ENCODE measurements at regions not wholly inside any gene's neighbourhood (a gene's known extent, or its start where the extent isn't known, plus 50 kb on each side); places are given as distances from the start of the nearest gene placed in this dataset.
A peak's percentile ranks its signal among the peaks of the same experiment; 100 is the strongest.
"Not testable (repeated sequence)": the region's sequence is repeated elsewhere in the genome, so short reads cannot be mapped to it uniquely, and the experiment has no call there.

DNA sequence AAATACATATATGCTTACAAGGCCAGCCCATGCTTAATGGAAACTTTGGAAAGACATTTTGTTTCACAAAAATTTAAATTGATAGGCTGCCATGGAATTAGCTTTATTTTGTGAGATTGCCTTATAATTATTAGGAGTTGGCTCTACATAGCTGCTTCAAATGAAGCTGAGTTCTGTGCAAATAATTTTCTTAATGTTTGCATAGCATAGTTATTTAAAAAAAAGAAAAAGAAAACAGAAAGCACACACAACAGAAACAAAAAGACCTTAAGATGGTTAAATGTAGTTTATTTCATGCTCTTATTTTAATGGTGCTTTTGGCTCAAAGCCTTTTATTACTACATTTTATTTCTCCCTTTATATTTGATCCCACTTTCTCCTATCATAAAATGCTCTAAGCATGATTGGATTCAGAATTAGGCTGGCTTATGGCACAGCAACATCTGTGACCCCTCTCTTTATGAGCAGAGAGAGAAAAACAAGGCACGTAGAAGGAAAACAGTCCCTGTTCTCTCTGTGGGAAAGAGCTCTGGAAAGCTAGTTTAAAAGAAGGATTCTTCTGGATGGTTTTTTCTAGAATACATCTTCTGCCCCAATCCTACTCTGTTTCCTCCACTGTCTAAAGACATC is 530.5 kb downstream of the NTRK2 start:
- no peak for DNase-seq

DNA sequence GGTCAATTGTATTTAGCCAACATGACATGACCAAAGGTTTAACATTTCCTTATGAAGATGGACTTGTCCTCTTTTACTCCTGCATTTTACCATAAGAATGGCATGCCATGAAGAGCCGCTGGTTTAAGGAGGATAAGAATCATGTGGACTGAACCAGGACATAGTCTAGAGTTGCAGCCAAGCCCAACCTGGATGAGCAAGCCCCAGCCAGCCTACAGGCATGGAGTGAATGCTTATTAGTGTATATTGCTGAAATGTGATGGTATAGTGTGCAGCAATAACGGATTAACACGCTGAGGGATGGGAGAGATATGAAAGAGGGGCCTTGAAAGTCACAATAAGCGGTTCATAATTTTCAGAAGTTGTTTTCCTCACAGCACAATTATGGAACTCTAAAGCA is 523.2 kb downstream of the NTRK2 start:
- DNase-seq: no peak

DNA sequence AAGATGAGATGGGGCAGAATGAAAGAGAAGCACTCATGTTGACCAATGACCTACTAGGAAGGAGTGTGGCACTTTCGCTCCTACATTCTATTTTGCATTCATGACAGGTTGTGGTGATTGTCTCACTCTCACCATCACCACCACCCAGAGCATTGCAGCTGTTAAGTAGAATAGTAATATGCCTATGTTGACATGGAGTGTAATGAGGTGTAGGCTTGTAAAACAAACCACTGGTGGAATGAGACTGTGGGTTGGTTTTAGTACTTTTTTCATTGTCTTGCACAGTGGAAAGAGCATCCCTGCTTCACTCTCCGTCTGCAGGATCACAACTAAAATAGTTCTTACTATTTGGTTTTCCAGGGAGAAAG is 516.7 kb downstream of the NTRK2 start:
- no peak for DNase-seq

DNA sequence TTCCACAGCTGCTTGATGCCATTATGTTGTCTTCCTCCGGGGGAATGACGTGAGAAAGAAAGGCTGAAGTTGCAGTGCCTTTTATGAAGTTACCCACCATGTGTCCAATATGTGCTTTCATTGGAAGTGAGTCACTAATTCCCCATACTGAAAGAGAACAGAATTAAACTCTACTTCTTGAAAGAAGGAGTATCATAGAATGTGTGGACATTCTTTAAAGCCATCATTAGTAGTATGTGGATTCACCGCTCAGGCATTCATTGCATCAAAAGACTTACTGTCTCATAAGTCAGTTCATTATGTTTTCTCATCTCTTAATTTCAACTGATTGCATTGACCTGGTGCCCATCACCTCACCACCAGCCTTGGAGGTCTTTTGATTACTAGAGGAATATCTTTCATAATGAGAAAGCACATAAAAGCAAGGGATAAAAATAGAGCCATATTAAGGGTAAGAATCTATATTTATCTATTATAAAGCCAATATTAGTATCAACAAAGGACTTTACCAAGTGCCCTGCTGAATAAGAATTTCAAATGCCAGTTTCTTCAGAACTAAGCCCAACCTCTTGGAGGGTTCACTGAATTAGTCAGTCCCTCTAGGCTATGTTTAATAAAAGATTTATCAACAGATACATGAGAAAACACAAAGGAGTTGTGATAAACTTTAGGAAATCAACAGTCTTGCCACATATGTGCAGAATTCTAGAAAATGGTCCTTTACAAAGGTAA is 516.1 kb downstream of the NTRK2 start:
- DNase-seq: no peak

DNA sequence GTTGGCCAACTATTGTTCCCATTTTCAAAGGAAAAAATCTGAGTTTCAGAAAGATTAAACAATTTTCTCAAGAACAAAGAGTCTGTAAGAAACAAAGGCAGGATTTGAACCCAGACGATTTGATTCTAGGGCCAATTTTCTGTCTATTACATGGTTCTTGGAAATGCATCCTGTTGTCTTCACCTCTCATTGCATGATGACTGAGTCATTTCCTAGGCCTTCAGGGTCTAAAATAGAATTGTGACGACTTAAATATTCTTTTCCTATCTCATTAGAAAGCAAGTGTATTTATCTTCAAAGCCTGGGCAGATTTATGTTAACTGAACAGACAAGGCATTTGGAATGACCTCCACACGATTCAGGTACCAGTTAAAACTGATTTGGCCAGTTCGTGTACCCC is 512.9 kb downstream of the NTRK2 start:
- DNase-seq: no peak

DNA sequence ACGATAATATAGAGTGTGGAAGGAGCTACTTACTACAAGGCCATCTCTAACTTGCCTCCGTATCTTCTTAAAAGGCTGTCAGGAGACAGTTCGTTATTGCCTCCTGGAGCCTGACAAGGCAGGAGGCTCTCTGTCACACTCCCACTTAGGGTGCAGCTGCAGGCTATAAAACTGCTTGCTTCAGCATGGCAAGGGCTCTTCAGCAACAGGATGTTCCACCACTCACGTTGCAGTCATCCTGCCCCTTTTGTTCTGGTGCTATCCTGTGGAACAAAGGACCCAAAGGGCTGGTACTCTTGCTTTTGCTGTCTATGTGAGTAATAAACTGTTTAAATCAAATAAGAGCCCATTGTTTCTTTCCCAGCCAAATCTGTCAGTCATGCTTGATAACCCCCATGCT is 508.9 kb downstream of the NTRK2 start:
- DNase-seq: no peak

DNA sequence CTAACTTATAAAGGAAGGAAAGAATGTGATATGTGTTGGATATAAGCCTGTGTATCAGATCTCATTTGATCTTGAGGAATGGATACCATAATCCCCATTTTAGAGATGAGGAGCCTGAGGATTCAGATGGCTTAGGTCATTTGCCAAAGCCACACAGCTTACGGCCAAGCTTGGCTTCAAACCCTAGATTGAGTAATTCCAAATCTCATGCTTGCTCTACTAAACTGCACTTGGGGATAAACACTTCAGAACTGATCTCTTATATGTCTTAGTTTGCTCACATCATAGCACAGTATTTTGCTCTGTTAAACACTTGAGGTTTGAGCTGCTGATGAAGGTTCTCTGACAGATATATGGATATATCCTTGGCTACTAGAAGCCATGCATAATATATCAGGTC is 504.4 kb downstream of the NTRK2 start:
- no peak for DNase-seq

DNA sequence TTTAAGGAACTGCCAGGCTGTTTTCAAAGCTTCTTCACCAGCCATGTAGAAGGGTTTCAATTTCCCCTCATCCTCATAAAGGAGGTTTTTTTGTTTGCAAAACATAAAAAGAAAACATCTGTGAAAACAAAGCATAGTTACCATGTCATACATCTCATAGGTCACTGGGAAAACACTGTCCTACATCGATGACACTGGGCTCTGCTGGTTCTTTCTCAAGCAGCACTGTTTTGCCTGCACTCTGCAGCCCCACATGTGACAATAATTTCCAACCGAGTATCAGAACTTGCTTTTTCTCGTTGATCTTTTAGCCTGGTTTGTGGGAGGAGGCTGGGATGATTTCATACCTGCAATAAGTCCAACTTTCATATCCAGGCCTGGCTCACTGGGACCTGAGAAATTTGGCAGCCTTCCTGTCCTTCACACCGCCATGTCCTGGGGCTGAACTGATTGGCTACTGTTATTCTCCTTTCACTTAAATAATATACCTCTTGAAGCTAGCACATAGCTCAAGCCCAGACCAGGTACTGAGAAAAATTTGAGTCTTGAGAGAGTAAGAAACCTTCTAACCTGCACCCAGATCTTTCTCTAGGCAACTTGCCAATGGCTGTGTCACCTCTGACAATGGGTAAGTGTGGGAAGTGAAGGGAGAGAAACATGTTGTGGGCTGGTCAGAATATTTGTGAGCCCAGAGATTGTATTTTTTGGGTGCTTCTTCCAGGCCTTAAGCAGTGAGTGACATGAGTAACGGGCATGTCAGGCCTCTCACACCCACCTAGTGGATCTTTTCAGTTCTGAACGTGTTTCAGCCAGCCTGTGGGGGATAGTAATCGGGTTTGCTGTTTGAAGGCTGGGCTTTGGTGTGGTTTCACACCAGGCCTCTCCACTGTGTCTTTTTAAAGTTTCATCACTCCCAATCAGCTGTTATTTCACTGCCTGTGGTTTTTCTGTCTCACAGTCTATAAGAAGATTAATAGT is 502.8 kb downstream of the NTRK2 start:
- DNase-seq: no peak

DNA sequence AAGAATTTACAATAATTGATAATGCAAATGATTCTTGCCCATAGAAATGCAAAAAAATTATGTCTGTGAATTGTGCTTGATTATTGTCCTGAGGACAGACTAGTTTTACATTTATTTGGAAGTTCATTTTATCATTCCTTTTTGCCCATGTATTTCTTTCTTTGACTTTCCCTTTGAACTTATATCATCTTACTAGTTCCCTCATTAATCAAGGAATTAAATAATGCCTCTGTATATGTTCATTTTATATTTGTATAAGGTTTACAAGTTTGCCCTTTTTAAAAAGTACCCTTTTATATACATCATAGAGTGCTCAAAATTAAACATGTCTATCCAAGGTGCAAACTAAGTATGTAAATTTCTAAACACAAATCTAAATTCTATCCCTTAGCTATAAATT is 501.6 kb downstream of the NTRK2 start:
- DNase-seq: no peak

DNA sequence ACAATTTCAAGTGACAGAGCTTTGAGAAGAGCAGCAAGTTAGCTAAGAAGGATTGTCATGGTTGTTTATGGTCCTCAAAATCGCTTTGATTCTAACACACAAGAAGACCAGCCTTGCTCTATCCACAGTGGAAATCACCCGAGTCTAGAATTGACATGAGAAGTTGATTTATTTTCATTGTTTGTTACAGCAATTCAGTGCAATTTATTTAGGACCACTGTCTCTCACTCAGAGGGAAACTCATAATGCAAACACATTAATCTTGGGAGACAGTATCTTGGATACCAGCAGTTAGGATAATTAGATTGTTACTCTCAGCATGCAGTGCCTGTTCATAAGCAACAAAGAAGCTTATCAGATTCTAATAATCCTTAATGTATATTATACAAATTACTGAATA is 498.9 kb downstream of the NTRK2 start:
- no peak for DNase-seq

DNA sequence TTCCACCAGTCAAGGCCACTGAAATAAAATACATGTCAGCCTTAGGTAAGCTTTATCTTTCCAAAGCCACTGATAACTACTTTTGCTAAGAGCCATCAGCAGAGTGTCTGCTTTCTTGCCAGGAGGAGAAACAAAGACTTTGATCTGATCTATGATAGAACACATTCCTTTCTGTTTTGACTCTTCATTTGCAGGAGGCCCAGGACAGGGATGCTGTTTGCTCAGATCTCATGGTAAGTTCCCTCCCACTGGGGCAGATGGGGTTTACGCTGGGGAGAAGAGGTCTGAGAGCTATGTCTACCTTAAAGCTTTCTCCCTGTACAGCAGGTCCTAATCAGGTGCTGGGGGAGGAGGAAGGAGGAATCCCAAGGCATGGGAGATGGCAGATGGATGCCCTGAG is 497.6 kb downstream of the NTRK2 start:
- DNase-seq: no peak

DNA sequence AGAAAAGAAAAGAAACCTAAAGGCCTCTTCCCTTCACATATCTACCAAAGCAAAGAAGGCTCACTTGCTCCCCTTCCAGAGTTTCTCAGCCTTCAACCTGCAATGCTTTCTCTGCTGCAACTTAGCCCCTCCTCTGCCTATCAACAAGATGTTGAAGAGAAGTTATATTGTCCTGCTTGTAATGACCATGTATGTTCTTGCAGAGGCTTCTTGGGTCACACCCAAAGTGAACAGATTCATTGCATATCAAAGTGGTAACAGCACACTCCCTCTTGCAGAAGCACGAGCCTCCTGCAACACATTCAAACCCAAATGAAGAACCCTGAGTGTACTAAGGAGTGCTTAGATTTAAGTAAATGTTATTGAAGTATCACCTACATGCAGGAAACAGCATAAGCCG is 494.3 kb downstream of the NTRK2 start:
- DNase-seq: no peak

DNA sequence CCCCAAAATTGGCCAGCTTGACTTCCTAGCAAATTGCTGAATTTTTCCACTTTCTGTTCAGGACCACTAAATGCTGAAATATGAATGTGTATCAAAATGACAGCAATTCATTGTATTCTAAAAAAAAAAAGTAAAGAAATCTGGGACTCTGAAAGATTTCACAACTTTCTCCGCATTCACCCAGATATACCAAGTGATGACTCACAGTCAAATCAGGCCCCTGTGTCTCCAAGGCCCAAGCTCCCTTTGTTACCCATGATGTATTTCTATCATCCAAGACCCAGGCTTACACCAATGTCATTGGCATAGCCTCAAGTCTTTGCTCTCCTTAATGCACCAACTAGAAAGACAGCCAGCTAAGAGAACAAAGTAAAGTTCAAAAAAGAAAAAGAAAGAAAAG is 493.9 kb downstream of the NTRK2 start:
- no peak for DNase-seq

DNA sequence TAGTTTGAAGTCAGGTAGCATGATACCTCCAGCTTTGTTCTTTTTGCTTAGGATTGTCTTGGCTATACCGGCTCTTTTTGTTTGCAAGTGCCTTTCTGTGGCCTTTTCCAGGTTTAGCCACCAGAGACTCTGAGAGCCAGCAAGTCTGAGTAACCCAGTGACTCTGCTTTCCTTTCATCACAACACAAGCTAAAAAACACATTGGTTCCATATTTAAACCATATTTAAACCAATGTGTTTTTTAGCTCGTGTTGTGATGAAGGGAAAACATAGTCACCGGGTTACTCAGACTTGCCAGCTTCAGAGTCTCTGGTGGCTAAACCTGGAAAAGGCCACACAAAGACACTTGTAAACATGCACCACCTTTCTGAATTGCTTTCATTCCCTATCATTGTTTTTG is 493.3 kb downstream of the NTRK2 start:
- DNase-seq: no peak

DNA sequence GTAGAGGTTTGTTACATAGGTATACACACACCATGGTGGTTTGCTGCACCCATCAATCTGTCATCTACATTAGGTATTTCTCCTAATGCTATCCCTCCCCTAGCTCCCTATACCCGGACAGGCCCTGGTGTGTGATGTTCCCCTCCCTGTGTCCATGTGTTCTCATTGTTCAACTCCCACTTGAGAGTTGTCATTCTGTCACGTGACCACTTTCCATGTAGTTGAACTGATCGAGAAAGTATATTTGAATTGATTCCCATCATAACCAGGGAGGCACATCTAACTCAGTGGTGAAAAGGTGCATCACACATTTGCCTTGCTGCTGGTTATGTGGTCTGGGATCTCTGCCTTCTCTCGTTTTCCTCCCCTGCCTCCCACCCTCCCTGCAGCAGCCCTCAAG is 491.4 kb downstream of the NTRK2 start:
- DNase-seq: not testable (repeated sequence)

DNA sequence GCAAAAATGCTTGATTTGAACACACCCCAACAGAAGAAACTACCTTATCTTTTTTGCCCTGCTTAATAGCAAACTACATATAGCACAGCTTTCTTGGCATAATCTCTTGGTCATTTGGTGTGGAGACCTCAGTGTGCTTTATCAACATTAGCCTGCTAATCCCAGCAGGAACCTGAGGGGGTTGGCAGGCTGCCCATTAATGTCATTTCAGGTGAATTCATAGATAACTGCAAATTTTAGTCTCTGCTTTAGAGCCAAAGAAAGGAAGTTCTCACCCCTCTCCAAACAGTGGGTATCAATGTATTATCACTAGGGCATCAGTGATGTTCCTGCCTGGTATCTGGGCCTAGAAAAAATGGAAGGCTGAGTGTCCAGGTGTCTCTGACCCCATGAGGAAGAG is 489.0 kb downstream of the NTRK2 start:
- peak in 1 of 2 experiments; percentile 23 for DNase-seq

DNA sequence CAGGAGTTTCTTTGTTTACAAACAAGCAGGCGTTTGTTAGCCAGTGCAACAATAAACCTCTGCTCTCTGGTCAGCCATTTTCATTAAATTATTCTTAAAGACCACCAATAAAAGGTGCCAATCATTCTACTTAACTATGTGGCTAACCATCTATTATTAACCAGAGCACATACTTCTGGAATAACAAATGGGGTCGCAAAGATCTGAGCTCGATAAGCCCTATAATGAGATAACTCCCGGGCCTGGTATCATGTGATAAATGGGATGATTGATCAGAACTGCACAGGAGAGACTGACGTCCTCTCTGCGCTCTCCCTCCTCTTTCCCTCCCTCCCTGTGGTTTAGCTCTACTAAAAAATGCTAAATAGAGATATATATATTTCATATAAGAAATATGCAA is 488.2 kb downstream of the NTRK2 start:
- no peak for DNase-seq

DNA sequence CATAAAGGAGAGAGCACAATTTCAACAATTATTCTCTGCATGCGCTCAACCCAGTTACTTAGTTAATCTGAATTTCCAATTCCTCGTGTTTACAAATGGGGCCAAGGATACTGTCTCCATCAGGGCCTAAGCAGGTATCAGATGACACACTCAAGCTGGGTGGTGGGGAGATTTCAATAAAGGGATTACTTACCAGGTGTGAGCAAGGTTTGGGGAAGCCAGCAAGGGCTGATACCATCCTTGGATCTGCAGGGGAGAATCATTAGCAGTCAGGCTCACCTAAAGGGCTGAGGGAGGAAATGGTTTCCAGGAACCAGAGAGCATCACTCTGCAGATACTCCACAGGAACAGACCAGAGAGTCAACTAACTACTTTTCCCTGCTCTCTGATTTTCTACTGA is 487.1 kb downstream of the NTRK2 start:
- DNase-seq: no peak

DNA sequence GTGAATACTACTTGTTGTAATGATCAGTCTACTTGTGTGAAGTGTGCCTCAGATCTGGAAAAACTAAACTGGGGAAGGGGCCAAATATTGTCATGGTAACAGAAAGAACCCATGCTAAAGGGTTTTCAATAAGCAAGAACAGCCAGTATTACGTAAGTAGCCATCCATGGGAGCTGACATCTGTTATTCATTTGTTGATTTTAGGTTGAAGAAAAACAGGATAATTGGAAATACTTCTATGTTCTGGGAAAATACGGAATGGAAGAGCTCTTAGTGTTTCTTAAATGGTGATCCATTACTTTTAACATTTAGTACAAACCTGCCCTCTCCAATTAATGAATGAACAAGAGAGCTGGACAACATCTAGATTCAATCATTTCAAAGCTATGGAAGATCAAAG is 485.8 kb downstream of the NTRK2 start:
- no peak for DNase-seq

DNA sequence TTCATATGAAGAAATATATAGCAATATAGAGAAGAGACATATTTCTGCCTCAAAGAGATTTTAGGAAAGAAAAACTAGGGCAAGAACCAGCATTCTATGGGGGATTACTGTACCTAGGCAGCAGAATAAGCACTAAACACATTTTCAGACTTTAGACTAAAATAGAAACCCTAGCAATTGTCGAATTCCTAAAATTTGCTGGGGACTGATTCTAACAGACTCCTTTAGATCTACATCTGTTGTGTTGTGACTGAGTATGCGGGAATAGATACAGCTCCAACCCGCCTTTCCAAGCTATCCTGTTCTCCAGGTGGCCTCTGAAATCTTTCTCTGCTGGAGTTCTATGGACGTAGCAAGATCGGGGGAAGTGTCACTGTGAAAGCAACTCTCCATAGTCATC is 482.2 kb downstream of the NTRK2 start:
- DNase-seq: no peak

DNA sequence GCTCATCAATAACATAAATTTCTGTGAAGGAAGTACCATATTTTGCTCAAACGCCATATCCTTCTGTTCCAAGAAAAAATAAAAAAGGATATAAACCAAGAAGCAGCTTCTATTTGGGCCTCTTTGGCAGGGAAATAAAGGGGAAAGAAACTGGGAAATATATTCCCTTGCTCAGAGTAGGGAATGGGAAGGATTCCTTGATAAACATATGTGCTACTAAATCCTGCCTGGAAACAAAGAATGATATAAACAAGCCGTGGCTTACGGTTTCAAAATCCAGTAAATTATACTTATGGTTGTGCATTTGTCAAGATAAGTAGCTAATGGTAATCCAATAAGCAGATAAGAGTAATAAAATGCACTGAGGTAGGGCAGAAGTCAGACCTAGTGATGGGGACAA is 481.6 kb downstream of the NTRK2 start:
- no peak for DNase-seq

DNA sequence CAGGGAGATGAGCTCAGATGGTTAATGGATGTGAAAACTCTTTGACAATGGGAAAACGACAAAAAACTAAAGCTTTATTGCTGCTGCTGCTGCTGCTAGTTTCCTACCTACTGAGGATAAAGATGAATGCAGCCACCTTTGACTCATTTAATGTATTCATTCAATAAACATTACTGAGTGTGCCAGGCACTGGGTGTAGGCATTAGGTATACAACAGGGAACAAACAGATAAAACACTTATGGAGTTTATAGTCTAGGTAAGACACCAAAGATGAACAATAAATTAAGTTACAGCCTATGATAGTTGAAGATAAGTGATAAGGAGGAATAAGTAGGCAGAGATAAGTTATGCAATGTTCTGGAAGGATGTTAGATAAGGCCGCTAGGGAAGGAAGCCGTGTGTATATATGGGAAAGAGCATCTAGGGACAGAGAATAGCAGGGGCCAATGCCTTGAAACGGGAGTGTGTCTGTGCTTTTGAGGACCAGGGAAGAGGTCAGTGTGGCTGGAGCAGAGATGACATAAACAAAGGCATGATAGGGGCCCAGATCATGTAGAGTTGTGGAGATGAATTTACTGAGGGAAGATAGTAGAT is 477.6 kb downstream of the NTRK2 start:
- DNase-seq: no peak

DNA sequence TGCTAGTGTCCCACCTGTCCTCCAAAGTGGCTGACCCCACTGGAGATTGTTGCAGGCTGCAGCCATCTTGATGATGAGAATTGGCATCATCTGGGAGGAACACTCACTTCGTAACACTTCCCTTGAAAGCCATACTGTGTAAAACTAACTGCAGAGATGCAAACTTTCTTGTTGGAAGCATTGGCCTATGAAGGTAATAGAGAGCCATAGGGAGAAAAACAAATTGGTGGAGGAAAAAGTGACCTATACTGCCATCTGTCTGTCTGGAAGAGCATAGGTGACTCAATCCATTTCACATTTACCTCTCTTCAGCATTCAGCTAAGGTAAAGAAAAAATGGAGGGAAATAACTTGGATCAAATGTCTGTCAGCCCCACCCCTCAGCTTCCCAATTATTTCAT is 473.4 kb downstream of the NTRK2 start:
- DNase-seq: peak in 1 of 2 experiments; percentile 3
